UCSD-AML1 (cell line): ENCODE measurements at regions not wholly inside any gene's neighbourhood (a gene's known extent, or its start where the extent isn't known, plus 50 kb on each side); places are given as distances from the start of the nearest gene placed in this dataset.

Experiments
- DNase-seq: peaks from one replicate; lab custom pipeline; 2025; ENCODE audit not compliant: unreplicated experiment; lab: John Stamatoyannopoulos, UW

GRCh38 chr5:72036951-72037350 lies 70.3 kb upstream of the MAP1B start:
- no peak for DNase-seq

GRCh38 chr5:72040513-72040912 lies 66.8 kb upstream of the MAP1B start:
- DNase-seq = no peak

- no peak for DNase-seq
These were observed 65.6 kb upstream of the MAP1B start for GRCh38 chr5:72041654-72042053.

- DNase-seq = no peak
These were observed 65.2 kb upstream of the MAP1B start for GRCh38 chr5:72042097-72042496.

GRCh38 chr5:72045692-72046091 lies 61.6 kb upstream of the MAP1B start:
- DNase-seq = no peak

- no peak for DNase-seq
These were observed 61.2 kb upstream of the MAP1B start for GRCh38 chr5:72046106-72046505.

GRCh38 chr5:72055636-72056035 lies 51.6 kb upstream of the MAP1B start:
- DNase-seq = no peak
